Psoas muscle (tissue), 7 donors: ENCODE measurements at regions not wholly inside any gene's neighbourhood (a gene's known extent, or its start where the extent isn't known, plus 50 kb on each side); places are given as distances from the start of the nearest gene placed in this dataset.

Source experiments
- ATAC-seq, 4 donors: fragments of 200-7000 bp; cut with Tn5 transposase; one replicate each; pipeline ENCODE4 v1.9.1; 2020; ENCODE audit warnings: moderate library complexity in 3 of 4, mild to moderate bottlenecking in 2 of 4
- DNase-seq, 2 donors: peaks; one replicate each; pipeline ENCODE4 v3.0.0-alpha.2; 2020
- H3K27ac ChIP-seq: fragments of 200-600 bp; one replicate; pipeline ENCODE4 v1.8.0; 2022
- H3K27me3 ChIP-seq, 3 donors: fragments of 200-600 bp in 1 of 3; one replicate each; pipeline versions ENCODE4 v1.6.1 to v1.8.0; 2013 to 2022; ENCODE audit warnings: low read length in 2 of 3, mild to moderate bottlenecking in 2 of 3, moderate library complexity in 1 of 3; ENCODE audit not compliant: insufficient read depth in 3 of 3
- H3K36me3 ChIP-seq, 2 donors: fragments of 200-600 bp in 1 of 2; one replicate each; pipeline versions ENCODE4 v1.6.1 to v1.8.0; 2013 to 2022; ENCODE audit warnings: low read depth in 1 of 2, mild to moderate bottlenecking in 1 of 2, moderate library complexity in 1 of 2; ENCODE audit not compliant: insufficient read depth in 1 of 2
- H3K4me1 ChIP-seq: fragments of 200-600 bp; one replicate; pipeline ENCODE4 v1.8.0; 2022
- H3K4me3 ChIP-seq: fragments of 200-600 bp; one replicate; pipeline ENCODE4 v1.8.0; 2022; ENCODE audit warnings: mild to moderate bottlenecking
- H3K9me3 ChIP-seq: fragments of 200-600 bp; one replicate; pipeline ENCODE4 v1.8.0; 2022
- CTCF ChIP-seq: fragments of 200-600 bp; IDR thresholded peaks from one replicate; pipeline ENCODE4 v1.8.0; 2022; ENCODE audit warnings: antibody characterized with exemption
- WGBS, 3 donors: extraction: QIAGEN DNeasy Blood & Tissue Kit; methylation state at CpG; one replicate each; pipeline versions ENCODE4 v1.1.6 to v1.1.7; 2013; 5-methylcytosine and 5-hydroxymethylcytosine counted together
- intact Hi-C, 2 donors: fragments of 100-400 bp; cut with DNase I; formaldehyde crosslinking; loops; one replicate each; pipeline versions ENCODE4 v1.11.0 to v1.14.2; 2022
- donor health status: healthy with polysubstance abuse.
- donor health status: DM: no; HTN: no; CAD: no; lungs with moderate emphysema.
- donor health status: Bipolar disorder and iron deficiency.
- donor health status: healthy.
- donor health status: DM: yes; HTN: yes; CAD: no.
- donor health status: DM: no; HTN: no; CAD: no.
- donor health status: DM: yes; HTN: yes; CAD: no.

- WGBS, 3 donors = 69 to 78% (median 73%) methylated on average over 2 of the region's 2 CpGs
- no peak overlapping the region for H3K27ac ChIP-seq
- intact Hi-C loops = no loop called here
- DNase-seq (no peak), ATAC-seq (no peak)
- H3K27me3 ChIP-seq = no peaks in the 10 kb centered on the region
- H3K36me3 ChIP-seq = no peaks in the 10 kb centered on the region
- no peak overlapping the region for H3K4me3 ChIP-seq
- no peaks in the 10 kb centered on the region for H3K9me3 ChIP-seq
- no peaks in the 10 kb centered on the region for H3K4me1 ChIP-seq
- no peak for TF ChIP-seq CTCF
Measured at GRCh38 chr7:131170440-131171271, 157.0 kb upstream of the MKLN1 start.

GRCh38 chr7:131173145-131173890 is 154.4 kb upstream of the MKLN1 start:
- H3K4me3 ChIP-seq = no peak overlapping the region
- no peaks in the 10 kb centered on the region for H3K9me3 ChIP-seq
- no peak for DNase-seq
- H3K27me3 ChIP-seq = no peaks in the 10 kb centered on the region
- no peak for ATAC-seq
- no peaks in the 10 kb centered on the region for H3K4me1 ChIP-seq
- no peak for TF ChIP-seq CTCF
- H3K36me3 ChIP-seq = no peaks in the 10 kb centered on the region
- intact Hi-C loops = no loop called here
- 90 to 92% (median 91%) methylated on average over 11 of the region's 11 CpGs for WGBS, 3 donors
- no peak overlapping the region for H3K27ac ChIP-seq

- Histone ChIP-seq H3K27ac (no peak overlapping the region), H3K9me3 (no peaks in the 10 kb centered on the region), H3K4me1 (no peaks in the 10 kb centered on the region), H3K36me3 (no peaks in the 10 kb centered on the region), H3K4me3 (no peak overlapping the region), H3K27me3 (no peaks in the 10 kb centered on the region)
- WGBS, 3 donors = 79 to 83% (median 79%) methylated on average over 5 of the region's 5 CpGs
- TF ChIP-seq CTCF = no peak
- DNase-seq (no peak), ATAC-seq (no peak)
- intact Hi-C loops = no loop called here
Measured at GRCh38 chr7:131174391-131174790, 153.3 kb upstream of the MKLN1 start.

GRCh38 chr7:131174855-131175254 is 152.8 kb upstream of the MKLN1 start:
- no peak for TF ChIP-seq CTCF
- Histone ChIP-seq H3K4me3 (no peak overlapping the region), H3K4me1 (no peaks in the 10 kb centered on the region), H3K27ac (no peak overlapping the region), H3K9me3 (no peaks in the 10 kb centered on the region), H3K27me3 (no peaks in the 10 kb centered on the region), H3K36me3 (no peaks in the 10 kb centered on the region)
- ATAC-seq (no peak), DNase-seq (no peak)
- intact Hi-C loops = no loop called here
